ENCODE measurements at regions not wholly inside any gene's neighbourhood (a gene's known extent, or its start where the extent isn't known, plus 50 kb on each side); places are given as distances from the start of the nearest gene placed in this dataset.

DNA sequence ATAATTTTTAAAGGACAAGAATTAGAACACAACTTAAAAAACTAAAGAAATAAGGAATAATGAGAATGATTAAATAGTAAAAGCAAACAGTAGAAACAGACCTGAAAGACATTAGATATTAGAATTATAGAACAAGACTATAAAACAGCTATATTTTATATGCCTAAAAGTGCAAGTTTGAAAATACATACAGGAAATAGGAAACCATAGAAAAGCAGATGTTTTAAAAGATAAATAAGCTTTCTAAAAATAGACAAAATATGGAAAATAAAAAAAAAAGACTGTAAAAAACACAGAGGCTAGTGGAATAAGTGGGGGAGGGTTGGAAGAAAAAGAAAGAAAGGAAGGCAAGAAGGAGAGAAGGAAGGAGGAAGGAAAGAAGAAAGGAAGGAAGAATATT, 407.3 kb downstream of the IDS start:
- no peak overlapping the region for H3K4me3 ChIP-seq (ENCODE audit: low read depth, low read length)
- H3K27ac ChIP-seq (ENCODE audit: low read depth), result no peak overlapping the region
- no peak for DNase-seq (ENCODE audit: extremely low spot score)
- H3K36me3 ChIP-seq (ENCODE audit: insufficient read depth), result no peaks in the 10 kb centered on the region
- no peaks in the 10 kb centered on the region for H3K4me1 ChIP-seq (ENCODE audit: insufficient read depth)

DNA sequence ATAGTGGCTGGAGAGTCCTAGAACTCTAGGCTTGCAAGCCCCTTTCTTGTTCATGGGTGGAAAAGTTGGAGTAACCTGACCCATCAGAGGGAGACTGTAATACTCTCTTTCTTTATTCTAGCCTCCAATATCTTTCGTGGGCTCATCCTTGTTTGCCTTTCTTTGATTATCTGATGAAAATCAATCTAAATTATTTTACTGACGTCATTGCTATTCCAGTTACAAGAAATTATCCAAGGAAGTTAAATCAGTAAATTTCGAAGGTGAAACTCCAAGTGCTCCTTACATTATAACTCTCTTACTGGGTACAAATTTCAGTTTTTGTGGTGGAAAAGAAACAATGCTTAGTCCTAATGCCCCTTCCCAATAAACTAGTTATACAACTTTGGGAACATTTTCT, 412.9 kb downstream of the IDS start:
- no peak overlapping the region for H3K27ac ChIP-seq (ENCODE audit: low read depth)
- no peak for DNase-seq (ENCODE audit: extremely low spot score)
- H3K4me1 ChIP-seq (ENCODE audit: insufficient read depth), result no peaks in the 10 kb centered on the region
- no peaks in the 10 kb centered on the region for H3K36me3 ChIP-seq (ENCODE audit: insufficient read depth)
- no peak overlapping the region for H3K4me3 ChIP-seq (ENCODE audit: low read depth, low read length)
- 77% methylated on average over 3 of the region's 3 CpGs for WGBS

DNA sequence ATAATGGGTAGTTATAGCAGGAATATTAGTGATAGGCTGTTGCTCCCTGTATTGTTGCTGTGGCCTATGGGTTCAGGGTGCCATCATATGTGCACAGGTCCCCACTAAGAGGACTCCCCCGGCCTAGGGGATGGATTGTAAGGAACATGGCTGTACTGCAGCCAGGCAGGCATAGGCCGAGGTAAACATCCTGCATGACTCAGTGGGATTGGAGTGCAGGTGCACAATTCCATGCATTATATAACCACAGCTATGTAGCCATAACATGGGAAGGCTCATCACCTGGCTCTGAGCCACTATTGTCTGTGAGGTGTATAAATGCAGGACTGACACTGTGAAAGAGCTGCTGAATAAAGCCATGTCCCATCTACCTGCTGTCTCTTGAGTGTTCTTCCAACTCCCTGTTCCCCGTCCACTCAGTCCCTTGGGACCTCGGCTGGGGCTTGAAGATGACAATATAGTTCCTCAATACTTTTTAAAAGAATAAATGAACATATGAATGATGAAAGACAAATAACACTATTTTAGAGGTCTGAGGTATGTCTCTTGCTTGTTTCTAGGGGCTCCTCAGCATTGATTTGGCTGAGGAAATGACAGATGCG, 425.2 kb downstream of the IDS start:
- no peaks in the 10 kb centered on the region for H3K4me1 ChIP-seq (ENCODE audit: insufficient read depth)
- H3K36me3 ChIP-seq (ENCODE audit: insufficient read depth), result no peaks in the 10 kb centered on the region
- no peak overlapping the region for H3K27ac ChIP-seq (ENCODE audit: low read depth)
- no peak for DNase-seq (ENCODE audit: extremely low spot score)
- WGBS, result 84% methylated on average over 5 of the region's 5 CpGs
- H3K4me3 ChIP-seq (ENCODE audit: low read depth, low read length), result no peak overlapping the region

DNA sequence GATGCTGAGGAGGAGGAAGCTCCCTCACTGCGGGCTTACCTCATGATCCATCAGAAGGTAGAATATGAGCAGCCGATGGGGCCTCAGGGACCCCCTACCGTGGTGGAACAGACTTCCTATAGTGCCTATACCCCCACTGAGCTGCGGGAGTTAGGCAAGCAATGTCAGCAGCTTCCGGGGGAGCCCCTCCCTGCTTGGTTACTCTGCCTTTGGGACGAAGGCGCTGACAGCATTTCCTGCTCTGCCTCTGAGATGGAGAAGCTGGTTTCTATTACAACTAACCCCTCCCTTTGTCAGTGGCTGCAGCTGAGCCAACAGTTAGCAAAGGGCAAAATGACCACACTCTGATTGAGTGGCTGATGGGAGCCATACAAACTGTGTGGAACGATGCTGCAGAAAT, 430.7 kb downstream of the IDS start:
- H3K27ac ChIP-seq (ENCODE audit: low read depth), result no peak overlapping the region
- H3K4me3 ChIP-seq (ENCODE audit: low read depth, low read length), result no peak overlapping the region
- no peak for DNase-seq (ENCODE audit: extremely low spot score)
- 12% methylated on average over 8 of the region's 8 CpGs for WGBS
- H3K4me1 ChIP-seq (ENCODE audit: insufficient read depth), result no peaks in the 10 kb centered on the region
- no peaks in the 10 kb centered on the region for H3K36me3 ChIP-seq (ENCODE audit: insufficient read depth)

DNA sequence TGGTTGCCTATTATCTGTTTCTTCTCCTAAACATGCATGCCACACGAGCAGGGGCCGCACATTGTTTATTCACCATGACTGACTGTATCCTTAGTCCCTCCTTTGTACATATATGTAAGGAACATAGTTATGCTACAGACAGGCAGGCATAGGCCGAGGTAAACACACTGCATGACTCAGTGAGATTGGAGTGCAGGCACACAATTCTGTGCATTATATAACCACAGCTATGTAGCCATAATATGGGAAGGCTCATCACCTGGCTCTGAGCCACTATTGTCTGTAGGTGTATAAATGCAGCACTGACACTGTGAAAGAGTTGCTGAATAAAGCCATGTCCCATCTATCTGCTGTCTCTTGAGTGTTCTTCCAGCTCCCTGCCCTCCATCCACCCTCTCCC, 431.6 kb downstream of the IDS start:
- no peaks in the 10 kb centered on the region for H3K36me3 ChIP-seq (ENCODE audit: insufficient read depth)
- no peak overlapping the region for H3K4me3 ChIP-seq (ENCODE audit: low read depth, low read length)
- H3K4me1 ChIP-seq (ENCODE audit: insufficient read depth), result no peaks in the 10 kb centered on the region
- DNase-seq (ENCODE audit: extremely low spot score), result no peak
- H3K27ac ChIP-seq (ENCODE audit: low read depth), result no peak overlapping the region
- WGBS, result 83% methylated on average over 3 of the region's 3 CpGs

DNA sequence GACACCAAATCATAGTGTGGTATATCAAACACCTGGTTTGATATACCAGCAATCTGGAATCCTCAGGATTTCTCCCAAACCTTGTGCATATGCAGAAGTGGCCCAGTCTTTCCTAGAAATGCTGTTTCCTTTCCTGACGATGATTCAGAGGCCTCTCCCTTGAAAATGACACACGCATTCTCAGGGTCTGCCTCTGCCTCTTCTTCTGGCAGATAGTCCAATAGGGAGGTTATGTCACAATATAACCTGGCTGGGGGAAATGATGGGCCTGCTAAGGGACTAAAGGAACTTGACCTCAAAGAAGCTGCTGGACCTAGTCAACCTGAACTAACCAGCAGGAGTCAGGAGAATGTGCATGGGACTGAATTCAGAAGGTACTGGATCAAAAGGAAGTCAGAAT, 435.2 kb downstream of the IDS start:
- H3K4me3 ChIP-seq (ENCODE audit: low read depth, low read length), result no peak overlapping the region
- no peaks in the 10 kb centered on the region for H3K36me3 ChIP-seq (ENCODE audit: insufficient read depth)
- no peaks in the 10 kb centered on the region for H3K4me1 ChIP-seq (ENCODE audit: insufficient read depth)
- DNase-seq (ENCODE audit: extremely low spot score), result no peak
- no peak overlapping the region for H3K27ac ChIP-seq (ENCODE audit: low read depth)
- WGBS, result 95% methylated on average over 2 of the region's 2 CpGs

DNA sequence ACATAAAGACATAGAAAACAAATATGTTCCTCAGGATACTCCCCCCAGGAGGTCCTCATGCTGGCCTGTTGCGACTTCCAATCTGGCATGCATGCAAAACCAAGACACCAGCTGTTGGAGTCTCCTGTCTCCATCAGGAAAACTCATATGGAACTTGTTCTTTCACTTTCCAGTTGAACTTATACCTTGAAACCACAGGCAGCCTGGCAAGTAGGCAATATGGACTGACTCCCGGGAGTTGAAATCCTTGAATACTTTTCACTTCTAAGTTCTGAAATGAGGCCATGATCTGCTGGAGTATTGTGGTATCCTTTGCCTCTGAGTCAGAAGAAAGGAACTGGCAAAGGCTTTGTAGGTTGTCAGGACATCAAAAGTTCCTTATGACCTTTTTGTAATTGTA, 444.2 kb downstream of the IDS start:
- H3K4me1 ChIP-seq (ENCODE audit: insufficient read depth), result no peaks in the 10 kb centered on the region
- H3K4me3 ChIP-seq (ENCODE audit: low read depth, low read length), result no peak overlapping the region
- no peak overlapping the region for H3K27ac ChIP-seq (ENCODE audit: low read depth)
- no peak for DNase-seq (ENCODE audit: extremely low spot score)
- no peaks in the 10 kb centered on the region for H3K36me3 ChIP-seq (ENCODE audit: insufficient read depth)
- 58% methylated on average over 2 of the region's 2 CpGs for WGBS
